SU-DHL-6 (cell line): ENCODE measurements at regions not wholly inside any gene's neighbourhood (a gene's known extent, or its start where the extent isn't known, plus 50 kb on each side); places are given as distances from the start of the nearest gene placed in this dataset.

Source experiments
- CTCF ChIP-seq: fragments of 200-600 bp; sonication (generic); IDR thresholded peaks from one replicate; pipeline ENCODE4 v1.5.1; 2017; ENCODE audit warnings: antibody characterized with exemption, mild to moderate bottlenecking, low read length, moderate library complexity; ENCODE audit not compliant: insufficient read depth, poor library complexity, severe bottlenecking
- EZH2phosphoT487 ChIP-seq: fragments of 200-600 bp; sonication (generic), shearing (Covaris generic); conservative IDR thresholded peaks from 2 replicates; pipeline ENCODE4 v1.6.1; 2018; ENCODE audit warnings: mild to moderate bottlenecking, antibody characterized with exemption, low read length, moderate library complexity, mixed read lengths

DNA sequence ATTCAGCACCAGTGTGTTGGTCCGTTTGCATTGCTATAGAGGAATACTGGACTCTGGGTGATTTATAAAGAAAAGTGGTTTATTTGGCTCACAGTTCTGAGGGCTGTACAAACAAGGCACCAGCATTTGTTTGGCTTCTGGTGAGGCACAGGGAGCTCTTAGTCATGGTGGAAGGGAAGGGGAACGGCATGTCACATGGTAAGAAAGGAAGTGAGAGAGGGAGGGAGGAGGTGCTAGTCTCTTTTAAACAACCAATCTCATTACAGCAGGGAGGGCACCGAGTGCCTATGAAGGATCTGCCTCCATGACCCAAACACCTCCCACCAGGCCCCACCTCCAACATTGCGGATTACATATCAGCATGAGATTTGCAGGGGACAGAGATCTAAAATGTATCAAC, 143.9 kb upstream of the DLX2 start:
- no peak for TF ChIP-seq CTCF
- no peak for TF ChIP-seq EZH2phosphoT487
